SU-DHL-6 (cell line): ENCODE measurements at regions not wholly inside any gene's neighbourhood (a gene's known extent, or its start where the extent isn't known, plus 50 kb on each side); places are given as distances from the start of the nearest gene placed in this dataset.

Experiments
- CTCF ChIP-seq: fragments of 200-600 bp; sonication (generic); IDR thresholded peaks from one replicate; pipeline ENCODE4 v1.5.1; 2017; ENCODE audit warnings: antibody characterized with exemption, mild to moderate bottlenecking, low read length, moderate library complexity; ENCODE audit not compliant: insufficient read depth, poor library complexity, severe bottlenecking
- EZH2phosphoT487 ChIP-seq: fragments of 200-600 bp; sonication (generic), shearing (Covaris generic); conservative IDR thresholded peaks from 2 replicates; pipeline ENCODE4 v1.6.1; 2018; ENCODE audit warnings: mild to moderate bottlenecking, antibody characterized with exemption, low read length, moderate library complexity, mixed read lengths

GRCh38 chr1:102572637-102573036 lies 535.7 kb downstream of the COL11A1 start:
- TF ChIP-seq CTCF (no peak), EZH2phosphoT487 (no peak)
